T-cell (primary cell): ENCODE measurements at regions not wholly inside any gene's neighbourhood (a gene's known extent, or its start where the extent isn't known, plus 50 kb on each side); places are given as distances from the start of the nearest gene placed in this dataset.

Source experiments
- ATAC-seq, 4 experiments: fragments of 200-7000 bp in 3 of 4; fragments of 150-1000 bp in 1 of 4; cut with Tn5 transposase; replicated peaks in 1 of 4; 1 replicate in 3 of 4; 2 replicates in 1 of 4; pipeline ENCODE4 v1.10.0; 2021; ENCODE audit warnings: moderate library complexity in 3 of 4, mild to moderate bottlenecking in 2 of 4, moderate number of reproducible peaks in 1 of 4
- CTCF ChIA-PET, 2 donors: fragments of 300-600 bp; sonication (Branson Sonifier 250); formaldehyde crosslinking; loops; one replicate each; lab custom pipeline; 2022; ENCODE audit warnings: antibody characterized with exemption in 2 of 2; lab: Charles Lee
- POLR2A ChIA-PET, 2 donors: fragments of 300-600 bp; sonication (Branson Sonifier 250); formaldehyde crosslinking; loops; one replicate each; lab custom pipeline; 2022; ENCODE audit warnings: antibody characterized with exemption in 2 of 2; lab: Charles Lee
- DNase-seq, 35 experiments: peaks; one replicate each; pipeline versions ENCODE4 v3.0.0 to v3.0.0-alpha.2; 2013 to 2023
- H3K27ac ChIP-seq: one replicate; pipeline ENCODE4 v1.5.1; 2013; ENCODE audit warnings: low read length
- H3K27me3 ChIP-seq, 2 experiments: replicated peaks in 1 of 2; 1 replicate in 1 of 2; 2 replicates in 1 of 2; pipeline versions ENCODE4 v1.6.1 to v1.7.0; 2013; ENCODE audit warnings: low read length in 1 of 2, mixed read lengths in 1 of 2; ENCODE audit not compliant: control insufficient read depth in 2 of 2, insufficient read depth in 2 of 2; ENCODE audit errors: extremely low read depth in 1 of 2
- H3K36me3 ChIP-seq, 2 donors: 1 replicate in 1 of 2; 2 replicates in 1 of 2; pipeline versions ENCODE4 v1.6.1 to v1.7.0; 2013; ENCODE audit warnings: low read length in 1 of 2; ENCODE audit not compliant: control insufficient read depth in 2 of 2, insufficient read depth in 1 of 2; ENCODE audit errors: extremely low read depth in 1 of 2
- H3K4me1 ChIP-seq, 2 experiments: 1 replicate in 1 of 2; 2 replicates in 1 of 2; pipeline versions ENCODE4 v1.6.1 to v1.7.0; 2013; ENCODE audit warnings: low read length in 2 of 2, mixed read lengths in 1 of 2; ENCODE audit not compliant: insufficient read depth in 2 of 2, control insufficient read depth in 1 of 2; ENCODE audit errors: extremely low read depth in 1 of 2
- H3K4me3 ChIP-seq, 2 donors: 1 replicate in 1 of 2; 2 replicates in 1 of 2; pipeline versions ENCODE4 v1.5.1 to v1.7.0; 2013; ENCODE audit warnings: mild to moderate bottlenecking in 2 of 2, low read length in 1 of 2, moderate library complexity in 1 of 2; ENCODE audit not compliant: control insufficient read depth in 1 of 2; ENCODE audit errors: extremely low read depth in 1 of 2
- H3K9me3 ChIP-seq: 2 replicates; pipeline ENCODE4 v1.7.0; 2013
- H3K27ac Mint-ChIP-seq, 2 donors: one replicate each; pipeline ENCODE4 v1.8.0; 2020 to 2021; ENCODE audit warnings: mild to moderate bottlenecking in 2 of 2, mixed read lengths in 2 of 2
- H3K27me3 Mint-ChIP-seq, 2 donors: one replicate each; pipeline ENCODE4 v1.8.0; 2021 to 2022; ENCODE audit warnings: mixed read lengths in 2 of 2
- H3K36me3 Mint-ChIP-seq: one replicate; pipeline ENCODE4 v1.8.0; 2021; ENCODE audit warnings: mixed read lengths
- H3K4me1 Mint-ChIP-seq, 3 donors: one replicate each; pipeline ENCODE4 v1.8.0; 2020 to 2022; ENCODE audit warnings: mixed read lengths in 3 of 3, mild to moderate bottlenecking in 1 of 3
- H3K4me3 Mint-ChIP-seq, 3 donors: one replicate each; pipeline ENCODE4 v1.8.0; 2020 to 2022; ENCODE audit warnings: mild to moderate bottlenecking in 3 of 3, mixed read lengths in 3 of 3, moderate library complexity in 3 of 3
- H3K9me3 Mint-ChIP-seq, 3 donors: one replicate each; pipeline ENCODE4 v1.8.0; 2020 to 2022; ENCODE audit warnings: mixed read lengths in 3 of 3
- WGBS: methylation state at CpG from one replicate; pipeline ENCODE4 v1.1.5; 2013; ENCODE audit warnings: missing lambda C conversion rate; ENCODE audit not compliant: insufficient coverage; 5-methylcytosine and 5-hydroxymethylcytosine counted together

DNA sequence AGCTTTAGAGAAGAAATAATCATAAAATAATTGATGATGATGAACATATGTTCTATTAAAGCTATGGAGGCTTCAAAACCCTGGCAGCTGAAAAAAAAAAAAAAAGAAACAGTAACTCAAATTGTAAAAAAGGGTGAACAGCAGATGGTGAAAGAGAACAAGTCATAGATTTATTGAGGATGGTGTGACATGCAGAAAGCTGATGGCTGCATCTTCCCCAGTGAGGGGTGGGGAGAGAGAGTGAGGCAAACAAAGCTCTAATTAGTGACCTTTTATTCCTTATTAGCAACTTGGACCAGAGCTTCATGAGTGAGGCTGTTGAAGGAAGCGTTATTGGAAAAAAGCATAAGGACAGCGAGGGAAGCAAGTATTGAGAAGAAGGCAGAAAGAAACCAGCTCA lies 191.7 kb downstream of the EDN1 start:
- no peaks in the 10 kb centered on the region for H3K9me3 ChIP-seq
- no peak overlapping the region for H3K4me3 Mint-ChIP-seq
- no peaks in the 10 kb centered on the region for H3K4me1 ChIP-seq
- DNase-seq: no peak
- no peaks in the 10 kb centered on the region for H3K36me3 Mint-ChIP-seq
- ChIA-PET POLR2A (no interaction called here), CTCF (no interaction called here)
- no peaks in the 10 kb centered on the region for H3K36me3 ChIP-seq
- H3K4me1 Mint-ChIP-seq: peaks cover 6 to 13% (median 7%) of the 10 kb centered on the region in 3 donors
- no CpG with 5 or more reads among the region's 2 CpGs for WGBS
- no peak for ATAC-seq
- no peaks in the 10 kb centered on the region for H3K9me3 Mint-ChIP-seq
- H3K27me3 ChIP-seq: no peaks in the 10 kb centered on the region
- peaks cover 0 to 4% of the 10 kb centered on the region in 2 donors for H3K27me3 Mint-ChIP-seq
- H3K4me3 ChIP-seq: no peak overlapping the region
- no peak overlapping the region for H3K27ac Mint-ChIP-seq
- H3K27ac ChIP-seq: no peak overlapping the region

DNA sequence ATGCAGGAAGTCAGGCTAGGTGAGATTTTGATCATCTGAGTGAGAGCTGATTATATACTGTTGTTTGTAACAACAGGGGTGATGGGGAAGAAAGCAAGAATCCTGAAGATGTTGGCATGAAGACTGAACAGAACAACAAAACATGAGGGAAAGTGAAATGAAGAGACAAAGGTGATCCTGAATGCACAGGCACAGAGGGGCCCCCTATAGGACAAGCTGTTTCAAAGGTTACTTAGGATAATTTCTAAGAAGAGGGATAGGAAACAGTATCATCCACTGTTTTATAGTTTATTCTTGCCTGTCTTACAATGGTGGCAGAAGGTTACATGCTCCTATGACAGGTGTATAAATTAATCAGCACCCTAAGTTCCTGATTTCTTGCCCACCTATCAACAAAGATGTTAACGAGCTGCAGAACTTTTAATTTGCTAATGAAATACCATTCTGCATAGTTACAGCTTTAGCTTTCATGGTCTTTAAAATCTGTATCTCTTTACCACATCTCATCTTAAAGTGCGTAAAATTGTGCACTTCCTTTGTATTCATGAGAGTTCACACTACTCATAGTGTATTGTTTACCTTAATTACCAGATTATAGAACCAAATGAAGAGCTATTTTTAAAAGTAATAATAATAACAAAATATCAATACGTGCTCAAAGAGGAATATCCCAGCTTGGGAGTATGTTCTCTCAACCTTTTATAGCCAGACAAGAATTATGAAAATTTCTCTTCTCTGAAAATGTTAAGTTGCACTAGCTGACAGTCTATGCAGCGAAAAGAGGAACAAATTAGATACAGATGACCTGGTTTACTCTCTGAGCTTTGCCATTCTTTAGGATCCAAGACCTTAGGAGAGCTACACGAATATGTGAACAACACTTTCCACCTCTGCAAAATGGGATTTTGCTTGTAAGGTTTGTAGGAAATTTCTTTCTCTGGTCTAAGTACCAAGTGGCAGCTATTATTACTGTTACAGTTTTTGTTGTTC lies 192.5 kb downstream of the EDN1 start:
- no peaks in the 10 kb centered on the region for H3K36me3 ChIP-seq
- CTCF ChIA-PET: no interaction called here
- no peak overlapping the region for H3K27ac ChIP-seq
- H3K9me3 Mint-ChIP-seq: no peaks in the 10 kb centered on the region
- H3K36me3 Mint-ChIP-seq: no peaks in the 10 kb centered on the region
- H3K4me1 Mint-ChIP-seq: peaks cover 6 to 13% (median 7%) of the 10 kb centered on the region in 3 donors
- no peaks in the 10 kb centered on the region for H3K27me3 ChIP-seq
- no peaks in the 10 kb centered on the region for H3K9me3 ChIP-seq
- H3K27me3 Mint-ChIP-seq: peaks cover 0 to 4% of the 10 kb centered on the region in 2 donors
- POLR2A ChIA-PET: no interaction called here
- no peaks in the 10 kb centered on the region for H3K4me1 ChIP-seq
- H3K27ac Mint-ChIP-seq: no peak overlapping the region
- no peak overlapping the region for H3K4me3 ChIP-seq
- no peak for ATAC-seq
- WGBS: 67% methylated on average over 1 of the region's 5 CpGs
- H3K4me3 Mint-ChIP-seq: peak overlapping the region in 1 of 3 donors; percentile 40
- DNase-seq: no peak

DNA sequence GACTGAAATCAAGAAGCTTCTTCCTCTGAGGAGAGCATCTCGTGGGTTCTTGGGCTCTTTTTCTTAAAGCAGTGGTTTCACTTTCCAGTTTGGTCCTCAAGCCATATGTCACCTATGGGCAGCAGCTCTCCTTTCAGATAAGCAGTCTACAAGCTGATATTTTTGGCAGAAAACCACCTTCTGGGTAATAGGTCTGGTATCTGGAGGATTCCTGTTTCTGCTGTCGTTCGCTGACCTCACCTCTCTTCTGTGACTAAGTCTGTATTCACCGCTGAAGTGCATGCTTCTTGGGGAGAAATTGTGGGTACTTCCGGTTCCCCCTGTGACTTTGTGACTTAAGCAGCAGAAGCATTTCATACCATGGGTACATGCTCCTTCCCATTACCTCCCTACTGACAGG lies 193.6 kb downstream of the EDN1 start:
- ATAC-seq: no peak
- Mint-ChIP-seq H3K4me3 (peak overlapping the region; percentile 10 to 49 (median 40)), H3K27me3 (peaks cover 0 to 4% of the 10 kb centered on the region in 2 donors), H3K27ac (no peak overlapping the region), H3K4me1 (peaks cover 6 to 13% (median 7%) of the 10 kb centered on the region in 3 donors), H3K9me3 (no peaks in the 10 kb centered on the region), H3K36me3 (no peaks in the 10 kb centered on the region)
- peak in 1 of 35 experiments; percentile 0 for DNase-seq
- no peaks in the 10 kb centered on the region for H3K27me3 ChIP-seq
- no peaks in the 10 kb centered on the region for H3K4me1 ChIP-seq
- 14% methylated on average over 1 of the region's 5 CpGs for WGBS
- no peaks in the 10 kb centered on the region for H3K9me3 ChIP-seq
- H3K4me3 ChIP-seq: no peak overlapping the region
- CTCF ChIA-PET: no interaction called here
- no peaks in the 10 kb centered on the region for H3K36me3 ChIP-seq
- H3K27ac ChIP-seq: no peak overlapping the region
- POLR2A ChIA-PET: interaction anchor here in 1 of 2 donors (0.6 kb wide), 1 partner anchor 37 kb away, joined by 5 read pairs; no protein-coding TSS in a partner anchor

DNA sequence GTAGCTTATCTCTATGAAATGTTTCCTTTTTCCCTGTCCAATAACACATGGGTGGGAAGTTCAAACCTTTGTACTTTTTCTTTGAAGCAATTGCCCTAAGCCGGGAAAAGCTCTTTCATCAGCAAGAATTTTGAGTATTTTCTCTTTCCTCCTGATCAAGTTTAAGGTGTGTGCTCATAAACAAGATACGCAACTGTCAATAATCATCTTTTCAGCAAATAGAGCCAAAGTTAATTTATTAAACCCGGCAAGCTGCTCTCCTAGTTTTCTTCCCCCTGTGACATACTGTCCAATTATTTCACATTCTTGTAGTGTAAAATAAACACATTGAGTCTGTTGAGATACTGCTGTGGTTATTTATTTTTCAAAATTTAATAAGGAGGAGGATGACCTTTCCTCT lies 194.4 kb downstream of the EDN1 start:
- H3K36me3 ChIP-seq: no peaks in the 10 kb centered on the region
- ChIA-PET CTCF (no interaction called here), POLR2A (interaction anchor here in 1 of 2 donors (0.6 kb wide), 1 partner anchor 36 kb away, joined by 5 read pairs; no protein-coding TSS in a partner anchor)
- ATAC-seq (no peak), DNase-seq (no peak)
- WGBS: 100% methylated on average over 1 of the region's 3 CpGs
- no peak overlapping the region for H3K4me3 Mint-ChIP-seq
- H3K4me1 Mint-ChIP-seq: peaks cover 6 to 13% (median 7%) of the 10 kb centered on the region in 3 donors
- H3K9me3 ChIP-seq: no peaks in the 10 kb centered on the region
- no peaks in the 10 kb centered on the region for H3K9me3 Mint-ChIP-seq
- no peaks in the 10 kb centered on the region for H3K36me3 Mint-ChIP-seq
- no peak overlapping the region for H3K27ac Mint-ChIP-seq
- no peak overlapping the region for H3K27ac ChIP-seq
- H3K4me3 ChIP-seq: no peak overlapping the region
- H3K27me3 Mint-ChIP-seq: peaks cover 0 to 4% of the 10 kb centered on the region in 2 donors
- peaks cover 0 to 2% of the 10 kb centered on the region in 2 experiments for H3K27me3 ChIP-seq
- H3K4me1 ChIP-seq: no peaks in the 10 kb centered on the region

DNA sequence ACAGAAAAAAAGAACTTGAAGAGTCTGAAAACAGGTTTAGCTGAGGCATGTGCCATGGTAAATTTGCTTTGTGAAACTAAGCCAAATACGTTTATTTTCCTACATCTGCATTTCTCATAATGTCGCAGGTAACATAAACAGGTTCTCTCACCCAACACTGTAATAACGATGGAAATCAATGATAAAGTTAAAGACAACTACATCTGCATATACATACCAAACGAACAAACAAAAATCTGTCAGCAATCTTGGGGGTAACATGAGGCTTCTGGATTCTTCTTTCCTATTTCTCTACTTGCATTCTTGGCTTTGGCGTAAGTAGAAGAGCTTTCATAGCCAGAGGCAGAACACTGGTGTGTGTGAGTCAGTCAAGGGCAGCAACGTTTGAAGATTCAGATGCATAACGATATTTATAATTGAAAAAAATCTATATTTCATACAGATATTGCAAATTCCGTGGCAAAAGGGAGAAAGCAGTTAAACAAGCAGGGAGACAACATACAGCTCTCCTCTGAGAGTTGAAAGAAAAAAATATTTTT lies 195.1 kb downstream of the EDN1 start:
- no peak overlapping the region for H3K27ac Mint-ChIP-seq
- H3K4me1 Mint-ChIP-seq: peaks cover 6 to 13% (median 7%) of the 10 kb centered on the region in 3 donors
- CTCF ChIA-PET: no interaction called here
- DNase-seq (no peak), ATAC-seq (no peak)
- H3K36me3 ChIP-seq: no peaks in the 10 kb centered on the region
- POLR2A ChIA-PET: interaction anchor here in 1 of 2 donors (0.7 kb wide), 1 partner anchor 705 kb away, joined by 3 read pairs; no protein-coding TSS in a partner anchor
- H3K27ac ChIP-seq: no peak overlapping the region
- 67% methylated on average over 2 of the region's 8 CpGs for WGBS
- H3K4me1 ChIP-seq: no peaks in the 10 kb centered on the region
- H3K9me3 ChIP-seq: no peaks in the 10 kb centered on the region
- no peaks in the 10 kb centered on the region for H3K9me3 Mint-ChIP-seq
- H3K36me3 Mint-ChIP-seq: no peaks in the 10 kb centered on the region
- H3K4me3 Mint-ChIP-seq: no peak overlapping the region
- peaks cover 0 to 4% of the 10 kb centered on the region in 2 donors for H3K27me3 Mint-ChIP-seq
- H3K4me3 ChIP-seq: no peak overlapping the region
- peaks cover 0 to 2% of the 10 kb centered on the region in 2 experiments for H3K27me3 ChIP-seq

DNA sequence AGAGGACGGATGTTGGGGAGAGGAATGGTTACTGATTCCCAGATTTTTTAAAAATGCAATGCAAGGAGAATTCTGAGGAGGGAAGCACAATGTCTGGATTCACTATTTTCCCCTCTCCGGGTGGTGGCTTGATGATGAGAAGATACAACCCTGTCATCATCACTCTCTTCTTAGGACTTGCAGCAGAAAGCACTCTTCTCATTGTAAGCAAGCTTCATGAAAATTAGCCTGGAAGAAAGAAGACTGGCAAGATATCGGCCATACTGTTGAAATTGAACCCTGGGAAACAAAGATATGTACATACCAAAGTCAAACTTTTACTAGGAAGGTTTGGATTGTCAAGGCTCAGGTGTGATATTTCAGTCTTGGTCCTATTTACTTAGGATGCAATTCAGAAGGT lies 195.7 kb downstream of the EDN1 start:
- H3K36me3 ChIP-seq: no peaks in the 10 kb centered on the region
- Mint-ChIP-seq H3K4me3 (no peak overlapping the region), H3K9me3 (no peaks in the 10 kb centered on the region), H3K27ac (no peak overlapping the region), H3K4me1 (peaks cover 6 to 13% (median 7%) of the 10 kb centered on the region in 3 donors), H3K27me3 (peaks cover 0 to under 1% of the 10 kb centered on the region in 2 donors), H3K36me3 (no peaks in the 10 kb centered on the region)
- H3K4me3 ChIP-seq: no peak overlapping the region
- ATAC-seq: no peak
- no peak overlapping the region for H3K27ac ChIP-seq
- no peaks in the 10 kb centered on the region for H3K9me3 ChIP-seq
- peaks cover 0 to 2% of the 10 kb centered on the region in 2 experiments for H3K27me3 ChIP-seq
- ChIA-PET POLR2A (interaction anchor here in 1 of 2 donors (0.7 kb wide), 1 partner anchor 705 kb away, joined by 3 read pairs; no protein-coding TSS in a partner anchor), CTCF (no interaction called here)
- H3K4me1 ChIP-seq: no peaks in the 10 kb centered on the region
- no peak for DNase-seq
- WGBS: no CpG with 5 or more reads among the region's 3 CpGs
